ENCODE measurements at regions not wholly inside any gene's neighbourhood (a gene's known extent, or its start where the extent isn't known, plus 50 kb on each side); places are given as distances from the start of the nearest gene placed in this dataset.

- intact Hi-C loops (cut with DNase I), result no loop called here
- no peak overlapping the region for H3K27ac ChIP-seq
- no peak for TF ChIP-seq POLR2AphosphoS5 (IDR thresholded peaks at IDR 0.05)
- no peak for TF ChIP-seq POLR2A (IDR thresholded peaks at IDR 0.05)
- TF ChIP-seq CTCF (IDR thresholded peaks at IDR 0.05), result no peak
- H3K27me3 ChIP-seq (replicated peaks; ENCODE audit: insufficient read depth), result no peaks in the 10 kb centered on the region
- no peak overlapping the region for H3K4me3 ChIP-seq
- 33% methylated on average over 4 of the region's 4 CpGs for WGBS
- H3K4me1 ChIP-seq (replicated peaks), result no peaks in the 10 kb centered on the region
- H3K36me3 ChIP-seq, result no peaks in the 10 kb centered on the region
- H3K9me3 ChIP-seq, result no peaks in the 10 kb centered on the region
- DNase-seq (ENCODE audit: low spot score), result no peak
These were observed 135.0 kb downstream of the NFKBIZ start for GRCh38 chr3:101984356-101984755.

- no peaks in the 10 kb centered on the region for H3K27me3 ChIP-seq (replicated peaks; ENCODE audit: insufficient read depth)
- 87% methylated on average over 3 of the region's 3 CpGs for WGBS
- no peak overlapping the region for H3K27ac ChIP-seq
- no peak for TF ChIP-seq POLR2A (IDR thresholded peaks at IDR 0.05)
- TF ChIP-seq CTCF (IDR thresholded peaks at IDR 0.05), result no peak
- TF ChIP-seq POLR2AphosphoS5 (IDR thresholded peaks at IDR 0.05), result no peak
- H3K4me1 ChIP-seq (replicated peaks), result no peaks in the 10 kb centered on the region
- DNase-seq (ENCODE audit: low spot score), result no peak
- H3K36me3 ChIP-seq, result no peaks in the 10 kb centered on the region
- no peaks in the 10 kb centered on the region for H3K9me3 ChIP-seq
- intact Hi-C loops (cut with DNase I), result no loop called here
- no peak overlapping the region for H3K4me3 ChIP-seq
These were observed 139.3 kb downstream of the NFKBIZ start for GRCh38 chr3:101988596-101988995.

GRCh38 chr3:101989578-101990200 lies 140.4 kb downstream of the NFKBIZ start:
- no peak for TF ChIP-seq CTCF (IDR thresholded peaks at IDR 0.05)
- no peak for TF ChIP-seq POLR2A (IDR thresholded peaks at IDR 0.05)
- no peak for TF ChIP-seq POLR2AphosphoS5 (IDR thresholded peaks at IDR 0.05)
- Histone ChIP-seq H3K27ac (no peak overlapping the region), H3K36me3 (no peaks in the 10 kb centered on the region), H3K27me3 (replicated peaks; ENCODE audit: insufficient read depth) (no peaks in the 10 kb centered on the region), H3K4me3 (no peak overlapping the region), H3K4me1 (replicated peaks) (no peaks in the 10 kb centered on the region), H3K9me3 (no peaks in the 10 kb centered on the region)
- WGBS, result 90% methylated on average over 5 of the region's 5 CpGs
- DNase-seq (ENCODE audit: low spot score), result no peak
- intact Hi-C loops (cut with DNase I), result no loop called here

GRCh38 chr3:101992863-101993262 lies 143.5 kb downstream of the NFKBIZ start:
- TF ChIP-seq POLR2AphosphoS5 (IDR thresholded peaks at IDR 0.05) (no peak), CTCF (IDR thresholded peaks at IDR 0.05) (no peak), POLR2A (IDR thresholded peaks at IDR 0.05) (no peak)
- Histone ChIP-seq H3K27me3 (replicated peaks; ENCODE audit: insufficient read depth) (no peaks in the 10 kb centered on the region), H3K4me1 (replicated peaks) (no peaks in the 10 kb centered on the region), H3K9me3 (no peaks in the 10 kb centered on the region), H3K27ac (no peak overlapping the region), H3K36me3 (no peaks in the 10 kb centered on the region), H3K4me3 (no peak overlapping the region)
- DNase-seq (ENCODE audit: low spot score), result no peak
- WGBS, result 55% methylated on average over 2 of the region's 2 CpGs
- intact Hi-C loops (cut with DNase I), result no loop called here

GRCh38 chr3:101994386-101994785 lies 145.1 kb downstream of the NFKBIZ start:
- TF ChIP-seq POLR2A (IDR thresholded peaks at IDR 0.05), result no peak
- no peak for TF ChIP-seq POLR2AphosphoS5 (IDR thresholded peaks at IDR 0.05)
- WGBS, result 74% methylated on average over 3 of the region's 3 CpGs
- Histone ChIP-seq H3K27ac (no peak overlapping the region), H3K4me3 (no peak overlapping the region), H3K9me3 (no peaks in the 10 kb centered on the region), H3K4me1 (replicated peaks) (no peaks in the 10 kb centered on the region), H3K27me3 (replicated peaks; ENCODE audit: insufficient read depth) (no peaks in the 10 kb centered on the region), H3K36me3 (no peaks in the 10 kb centered on the region)
- intact Hi-C loops (cut with DNase I), result no loop called here
- no peak for DNase-seq (ENCODE audit: low spot score)
